Spleen (tissue), 7 donors: ENCODE measurements at regions not wholly inside any gene's neighbourhood (a gene's known extent, or its start where the extent isn't known, plus 50 kb on each side); places are given as distances from the start of the nearest gene placed in this dataset.

Experiments used
- CTCF ChIP-seq, 11 experiments: fragments of 200-600 bp in 7 of 11; fragments of 450-650 bp in 4 of 11; sonication (generic) in 4 of 11; IDR thresholded peaks in 8 of 11; conservative IDR thresholded peaks in 3 of 11; 1 replicate in 7 of 11; 2 replicates in 4 of 11; pipeline versions ENCODE4 v1.4.0 to v1.8.0; 2016 to 2021; ENCODE audit warnings: antibody characterized with exemption in 11 of 11, inconsistent platforms in 4 of 11, mild to moderate bottlenecking in 1 of 11
- POLR2A ChIP-seq, 3 donors: fragments of 450-650 bp; IDR thresholded peaks; one replicate each; pipeline ENCODE4 v1.5.1; 2017; ENCODE audit warnings: antibody characterized with exemption in 3 of 3, mild to moderate bottlenecking in 1 of 3
- POLR2AphosphoS5 ChIP-seq, 3 donors: sonication (generic); formaldehyde crosslinking; IDR thresholded peaks; one replicate each; pipeline ENCODE4 v1.5.1; 2017; ENCODE audit warnings: antibody characterized with exemption in 3 of 3
- donor health status: DM: no; HTN: no; CAD: no; lungs with moderate emphysema.
- donor health status: DM: no; HTN: no; CAD: no.
- donor health status: DM: no; HTN: no; CAD: no.

GRCh38 chr13:81001828-81002385 lies 661.0 kb upstream of the SPRY2 start:
- no peak for TF ChIP-seq CTCF (IDR thresholded peaks at IDR 0.05 in 8 of 11, conservative IDR thresholded peaks at IDR 0.05 in 3 of 11)
- no peak for TF ChIP-seq POLR2A (IDR thresholded peaks at IDR 0.05)
- TF ChIP-seq POLR2AphosphoS5 (IDR thresholded peaks at IDR 0.05): no peak
